A549 (cell line): ENCODE measurements at regions not wholly inside any gene's neighbourhood (a gene's known extent, or its start where the extent isn't known, plus 50 kb on each side); places are given as distances from the start of the nearest gene placed in this dataset.

Experiments
- CEBPB ChIP-seq, 2 experiments: fragments of >200 bp in 1 of 2; sonication (Bioruptor Twin) in 1 of 2; formaldehyde crosslinking in 1 of 2; IDR thresholded peaks; 2 replicates each; pipeline ENCODE4 v1.6.1; 2012 to 2016
- CHD4 ChIP-seq: fragments of 200-600 bp; sonication (generic); IDR thresholded peaks from 2 replicates; pipeline ENCODE4 v1.6.1; 2016; ENCODE audit warnings: antibody characterized with exemption, mild to moderate bottlenecking, borderline replicate concordance
- CTCF ChIP-seq: fragments of >200 bp; sonication (Bioruptor Twin); formaldehyde crosslinking; IDR thresholded peaks from 3 replicates; pipeline ENCODE4 v1.5.1; 2016
- ELK1 ChIP-seq: fragments of 150-350 bp; IDR thresholded peaks from 2 replicates; pipeline ENCODE4 v1.6.1; 2014; ENCODE audit warnings: low read depth, mild to moderate bottlenecking, low read length
- FOSL2 ChIP-seq, 2 experiments: fragments of 450-650 bp in 1 of 2; fragments of >200 bp in 1 of 2; sonication (Bioruptor Twin) in 1 of 2; formaldehyde crosslinking; IDR thresholded peaks; 2 replicates each; pipeline versions ENCODE4 v1.5.0 to v1.6.1; 2016 to 2020; ENCODE audit warnings: mild to moderate bottlenecking in 1 of 2, moderate library complexity in 1 of 2
- HEYL ChIP-seq: fragments of 250-450 bp; sonication (Bioruptor Pico); IDR thresholded peaks from 2 replicates; pipeline ENCODE4 v1.8.0; 2021; ENCODE audit warnings: mild to moderate bottlenecking, moderate library complexity
- JUN ChIP-seq, 2 experiments: fragments of >200 bp; sonication (Bioruptor Twin); formaldehyde crosslinking; IDR thresholded peaks; 2 replicates in 1 of 2; 3 replicates in 1 of 2; pipeline ENCODE4 v1.6.1; 2016 to 2017
- KDM1A ChIP-seq: fragments of 200-600 bp; sonication (generic); IDR thresholded peaks from 2 replicates; pipeline ENCODE4 v1.6.1; 2016; ENCODE audit warnings: low read depth, mild to moderate bottlenecking
- MAZ ChIP-seq: fragments of 150-350 bp; IDR thresholded peaks from 2 replicates; pipeline ENCODE4 v1.6.1; 2014; ENCODE audit warnings: antibody characterized with exemption, low read depth, low read length, borderline replicate concordance
- MYC ChIP-seq: IDR thresholded peaks from 2 replicates; pipeline ENCODE4 v1.6.1; 2012; ENCODE audit warnings: mild to moderate bottlenecking, inconsistent platforms, low read length, improper control_type of control experiment, borderline replicate concordance
- NFE2L2 ChIP-seq: fragments of 150-350 bp; conservative IDR thresholded peaks from 2 replicates; pipeline ENCODE4 v1.6.1; 2014; ENCODE audit warnings: low read length
- PHF8 ChIP-seq: fragments of 200-600 bp; sonication (generic); IDR thresholded peaks from 2 replicates; pipeline ENCODE4 v1.6.1; 2016; ENCODE audit warnings: low read depth, mild to moderate bottlenecking, antibody characterized with exemption, moderate library complexity, borderline replicate concordance
- POLR2A ChIP-seq: IDR thresholded peaks from 2 replicates; pipeline ENCODE4 v1.6.1; 2012; ENCODE audit warnings: mild to moderate bottlenecking, low read length

- no peak for TF ChIP-seq PHF8
- no peak for TF ChIP-seq CTCF
- no peak for TF ChIP-seq CEBPB (IDR thresholded peaks at IDR 0.05)
- no peak for TF ChIP-seq HEYL (CRISPR knock-in tag)
- TF ChIP-seq POLR2A, result no peak
- TF ChIP-seq KDM1A, result no peak
- no peak for TF ChIP-seq MYC
- no peak for TF ChIP-seq MAZ
- TF ChIP-seq NFE2L2, result no peak
- no peak for TF ChIP-seq ELK1
- TF ChIP-seq JUN (IDR thresholded peaks at IDR 0.05), result no peak
- TF ChIP-seq CHD4, result no peak
- TF ChIP-seq FOSL2 (IDR thresholded peaks at IDR 0.05), result no peak
- no peak for TF ChIP-seq FOSL2 (CRISPR knock-in tag; IDR thresholded peaks at IDR 0.05)
Measured at GRCh38 chr22:49685686-49686085, 142.0 kb downstream of the BRD1 start.
